Naive thymus-derived CD4-positive, alpha-beta T cell (primary cell): ENCODE measurements at regions not wholly inside any gene's neighbourhood (a gene's known extent, or its start where the extent isn't known, plus 50 kb on each side); places are given as distances from the start of the nearest gene placed in this dataset.

Experiments used
- ATAC-seq: fragments of 150-1000 bp; cut with Tn5 transposase; 2 replicates; pipeline ENCODE4 v1.10.0; 2021; ENCODE audit warnings: mild to moderate bottlenecking, moderate library complexity
- CTCF ChIA-PET: fragments of 350-600 bp; sonication (Branson Sonifier 250); formaldehyde crosslinking; loops from one replicate; lab custom pipeline; 2021; ENCODE audit warnings: antibody characterized with exemption; lab: Charles Lee
- POLR2A ChIA-PET: fragments of 350-600 bp; sonication (Branson Sonifier 250); formaldehyde crosslinking; loops from one replicate; lab custom pipeline; 2021; ENCODE audit warnings: antibody characterized with exemption, inconsistent platforms; lab: Charles Lee
- DNase-seq, 9 donors: peaks; one replicate each; pipeline versions ENCODE4 v3.0.0 to v3.0.0-alpha.2; 2020 to 2022; ENCODE audit warnings: mixed read lengths in 1 of 9
- H3K27ac ChIP-seq: one replicate; pipeline ENCODE4 v1.7.0; 2013; ENCODE audit warnings: mild to moderate bottlenecking, low read depth, low read length, moderate library complexity
- H3K27me3 ChIP-seq, 2 donors: one replicate each; pipeline ENCODE4 v1.7.0; 2013; ENCODE audit warnings: low read length in 2 of 2, mild to moderate bottlenecking in 2 of 2, moderate library complexity in 2 of 2; ENCODE audit not compliant: control insufficient read depth in 2 of 2, insufficient read depth in 2 of 2
- H3K36me3 ChIP-seq, 3 experiments: 1 replicate in 2 of 3; 2 replicates in 1 of 3; pipeline ENCODE4 v1.7.0; 2013; ENCODE audit warnings: low read length in 3 of 3, mild to moderate bottlenecking in 3 of 3, moderate library complexity in 1 of 3; ENCODE audit not compliant: insufficient read depth in 3 of 3, control insufficient read depth in 2 of 3
- H3K4me1 ChIP-seq, 2 donors: one replicate each; pipeline ENCODE4 v1.7.0; 2013; ENCODE audit warnings: low read length in 2 of 2, mild to moderate bottlenecking in 2 of 2, moderate library complexity in 1 of 2; ENCODE audit not compliant: control insufficient read depth in 2 of 2, insufficient read depth in 2 of 2
- H3K4me3 ChIP-seq: 2 replicates; pipeline ENCODE4 v1.7.0; 2013; ENCODE audit warnings: mild to moderate bottlenecking, low read length
- H3K9me3 ChIP-seq, 3 experiments: 1 replicate in 2 of 3; 2 replicates in 1 of 3; pipeline ENCODE4 v1.7.0; 2013; ENCODE audit warnings: low read length in 3 of 3; ENCODE audit not compliant: control insufficient read depth in 2 of 3
- H3K27ac Mint-ChIP-seq, 9 donors: one replicate each; pipeline ENCODE4 v1.8.0; 2020 to 2022; ENCODE audit warnings: mixed read lengths in 9 of 9, mild to moderate bottlenecking in 8 of 9, moderate library complexity in 5 of 9, inconsistent platforms in 2 of 9
- H3K27me3 Mint-ChIP-seq, 5 donors: one replicate each; pipeline ENCODE4 v1.8.0; 2021 to 2022; ENCODE audit warnings: mixed read lengths in 5 of 5, mild to moderate bottlenecking in 1 of 5
- H3K36me3 Mint-ChIP-seq, 5 donors: one replicate each; pipeline ENCODE4 v1.8.0; 2020 to 2022; ENCODE audit warnings: mixed read lengths in 5 of 5, mild to moderate bottlenecking in 3 of 5, inconsistent platforms in 1 of 5
- H3K4me1 Mint-ChIP-seq, 7 donors: one replicate each; pipeline ENCODE4 v1.8.0; 2020 to 2022; ENCODE audit warnings: mixed read lengths in 7 of 7, mild to moderate bottlenecking in 3 of 7, inconsistent platforms in 1 of 7
- H3K4me3 Mint-ChIP-seq, 10 donors: one replicate each; pipeline ENCODE4 v1.8.0; 2020 to 2022; ENCODE audit warnings: mild to moderate bottlenecking in 10 of 10, mixed read lengths in 10 of 10, moderate library complexity in 6 of 10, inconsistent platforms in 2 of 10
- H3K9me3 Mint-ChIP-seq, 11 donors: one replicate each; pipeline ENCODE4 v1.8.0; 2020 to 2022; ENCODE audit warnings: mixed read lengths in 11 of 11, mild to moderate bottlenecking in 4 of 11, inconsistent platforms in 1 of 11, moderate library complexity in 1 of 11
- intact Hi-C, 2 donors: fragments of 100-400 bp; cut with micrococcal nuclease; formaldehyde crosslinking; loops; one replicate each; pipeline ENCODE4 v1.15.1; 2023

GRCh38 chr13:63163903-63164302 is 1748.3 kb upstream of the PCDH20 start:
- CTCF ChIA-PET, result no interaction called here

GRCh38 chr13:63161219-63161618 is 1745.6 kb upstream of the PCDH20 start:
- no peaks in the 10 kb centered on the region for H3K4me1 ChIP-seq
- H3K36me3 ChIP-seq, result no peaks in the 10 kb centered on the region
- DNase-seq, result no peak
- Mint-ChIP-seq H3K4me1 (no peaks in the 10 kb centered on the region), H3K36me3 (no peaks in the 10 kb centered on the region), H3K27ac (no peak overlapping the region), H3K27me3 (no peaks in the 10 kb centered on the region), H3K9me3 (peaks cover 0 to 22% (median 4%) of the 10 kb centered on the region in 11 donors), H3K4me3 (no peak overlapping the region)
- no peak for ATAC-seq
- intact Hi-C loops, result no loop called here
- H3K27ac ChIP-seq, result no peak overlapping the region
- no peaks in the 10 kb centered on the region for H3K9me3 ChIP-seq
- ChIA-PET POLR2A (no interaction called here), CTCF (no interaction called here)
- H3K27me3 ChIP-seq, result no peaks in the 10 kb centered on the region
- no peak overlapping the region for H3K4me3 ChIP-seq

More at GRCh38 chr13:63163903-63164302, 1748.3 kb upstream of the PCDH20 start:
- no peak overlapping the region for H3K27ac Mint-ChIP-seq
- POLR2A ChIA-PET, result no interaction called here
- no peaks in the 10 kb centered on the region for H3K4me1 Mint-ChIP-seq
- H3K9me3 Mint-ChIP-seq, result peaks cover 0 to 22% (median 2%) of the 10 kb centered on the region in 11 donors
- intact Hi-C loops, result no loop called here
- Histone ChIP-seq H3K27me3 (no peaks in the 10 kb centered on the region), H3K36me3 (no peaks in the 10 kb centered on the region), H3K4me1 (no peaks in the 10 kb centered on the region), H3K27ac (no peak overlapping the region), H3K9me3 (no peaks in the 10 kb centered on the region), H3K4me3 (no peak overlapping the region)
- DNase-seq (no peak), ATAC-seq (no peak)
- no peaks in the 10 kb centered on the region for H3K36me3 Mint-ChIP-seq
- no peak overlapping the region for H3K4me3 Mint-ChIP-seq
- H3K27me3 Mint-ChIP-seq, result no peaks in the 10 kb centered on the region

- H3K9me3 ChIP-seq, result no peaks in the 10 kb centered on the region
- no peaks in the 10 kb centered on the region for H3K4me1 ChIP-seq
- no peaks in the 10 kb centered on the region for H3K4me1 Mint-ChIP-seq
- no peaks in the 10 kb centered on the region for H3K36me3 Mint-ChIP-seq
- no peak overlapping the region for H3K4me3 Mint-ChIP-seq
- DNase-seq, result no peak
- no peak overlapping the region for H3K27ac ChIP-seq
- peaks cover 0 to 13% (median 4%) of the 10 kb centered on the region in 11 donors for H3K9me3 Mint-ChIP-seq
- intact Hi-C loops, result no loop called here
- no peak overlapping the region for H3K27ac Mint-ChIP-seq
- H3K4me3 ChIP-seq, result no peak overlapping the region
- no peaks in the 10 kb centered on the region for H3K27me3 Mint-ChIP-seq
- no peak for ATAC-seq
- ChIA-PET CTCF (no interaction called here), POLR2A (no interaction called here)
- no peaks in the 10 kb centered on the region for H3K27me3 ChIP-seq
- H3K36me3 ChIP-seq, result no peaks in the 10 kb centered on the region
Measured at GRCh38 chr13:63156816-63157215, 1741.2 kb upstream of the PCDH20 start.

- no peaks in the 10 kb centered on the region for H3K36me3 ChIP-seq
- Mint-ChIP-seq H3K27me3 (no peaks in the 10 kb centered on the region), H3K27ac (no peak overlapping the region), H3K4me3 (no peak overlapping the region), H3K36me3 (peaks cover 0 to 5% (median 0%) of the 10 kb centered on the region in 5 donors), H3K9me3 (peaks cover 0 to 15% (median 8%) of the 10 kb centered on the region in 11 donors), H3K4me1 (no peaks in the 10 kb centered on the region)
- H3K9me3 ChIP-seq, result no peaks in the 10 kb centered on the region
- H3K4me1 ChIP-seq, result no peaks in the 10 kb centered on the region
- ChIA-PET CTCF (no interaction called here), POLR2A (no interaction called here)
- no peak overlapping the region for H3K4me3 ChIP-seq
- no peak for DNase-seq
- intact Hi-C loops, result no loop called here
- H3K27me3 ChIP-seq, result no peaks in the 10 kb centered on the region
- ATAC-seq, result no peak
- H3K27ac ChIP-seq, result no peak overlapping the region
Measured at GRCh38 chr13:63149375-63149774, 1733.7 kb upstream of the PCDH20 start.

GRCh38 chr13:63139277-63139676 is 1723.6 kb upstream of the PCDH20 start:
- Histone ChIP-seq H3K4me1 (no peaks in the 10 kb centered on the region), H3K27ac (no peak overlapping the region), H3K4me3 (peak overlapping the region; percentile 17), H3K27me3 (no peaks in the 10 kb centered on the region), H3K36me3 (no peaks in the 10 kb centered on the region), H3K9me3 (no peaks in the 10 kb centered on the region)
- DNase-seq (no peak), ATAC-seq (no peak)
- no peak overlapping the region for H3K4me3 Mint-ChIP-seq
- H3K27ac Mint-ChIP-seq, result no peak overlapping the region
- H3K4me1 Mint-ChIP-seq, result no peaks in the 10 kb centered on the region
- intact Hi-C loops, result no loop called here
- no peaks in the 10 kb centered on the region for H3K27me3 Mint-ChIP-seq
- POLR2A ChIA-PET, result no interaction called here
- CTCF ChIA-PET, result interaction anchor here (0.6 kb wide), 1 partner anchor 339 kb away, joined by 3 read pairs; no protein-coding TSS in a partner anchor
- H3K9me3 Mint-ChIP-seq, result peaks cover 0 to 33% (median 5%) of the 10 kb centered on the region in 11 donors
- no peaks in the 10 kb centered on the region for H3K36me3 Mint-ChIP-seq

GRCh38 chr13:63129995-63130394 is 1714.3 kb upstream of the PCDH20 start:
- no peak overlapping the region for H3K4me3 ChIP-seq
- H3K27me3 Mint-ChIP-seq, result no peaks in the 10 kb centered on the region
- H3K27ac Mint-ChIP-seq, result no peak overlapping the region
- no peaks in the 10 kb centered on the region for H3K4me1 ChIP-seq
- no peak for DNase-seq
- ChIA-PET CTCF (no interaction called here), POLR2A (no interaction called here)
- no peaks in the 10 kb centered on the region for H3K36me3 Mint-ChIP-seq
- H3K27me3 ChIP-seq, result no peaks in the 10 kb centered on the region
- ATAC-seq, result no peak
- H3K9me3 Mint-ChIP-seq, result peaks cover 0 to 7% (median 0%) of the 10 kb centered on the region in 11 donors
- no peaks in the 10 kb centered on the region for H3K9me3 ChIP-seq
- H3K4me1 Mint-ChIP-seq, result no peaks in the 10 kb centered on the region
- H3K27ac ChIP-seq, result no peak overlapping the region
- H3K4me3 Mint-ChIP-seq, result no peak overlapping the region
- intact Hi-C loops, result no loop called here
- H3K36me3 ChIP-seq, result no peaks in the 10 kb centered on the region

- no peaks in the 10 kb centered on the region for H3K9me3 ChIP-seq
- no peak overlapping the region for H3K27ac ChIP-seq
- no peaks in the 10 kb centered on the region for H3K36me3 ChIP-seq
- peaks cover 0 to 7% (median 0%) of the 10 kb centered on the region in 11 donors for H3K9me3 Mint-ChIP-seq
- no peaks in the 10 kb centered on the region for H3K27me3 ChIP-seq
- no peaks in the 10 kb centered on the region for H3K27me3 Mint-ChIP-seq
- ATAC-seq (no peak), DNase-seq (no peak)
- no peaks in the 10 kb centered on the region for H3K36me3 Mint-ChIP-seq
- H3K4me3 ChIP-seq, result no peak overlapping the region
- POLR2A ChIA-PET, result no interaction called here
- no peaks in the 10 kb centered on the region for H3K4me1 Mint-ChIP-seq
- CTCF ChIA-PET, result interaction anchor here (1.0 kb wide), 1 partner anchor 10 kb away, joined by 3 read pairs; no protein-coding TSS in a partner anchor
- H3K4me1 ChIP-seq, result no peaks in the 10 kb centered on the region
- H3K27ac Mint-ChIP-seq, result no peak overlapping the region
- intact Hi-C loops, result no loop called here
- H3K4me3 Mint-ChIP-seq, result no peak overlapping the region
Measured at GRCh38 chr13:63128716-63129115, 1713.1 kb upstream of the PCDH20 start.
